HL-60 (cell line): ENCODE measurements at regions not wholly inside any gene's neighbourhood (a gene's known extent, or its start where the extent isn't known, plus 50 kb on each side); places are given as distances from the start of the nearest gene placed in this dataset.

ENCODE experiments used
- DNase-seq, 2 experiments: peaks; one replicate each; pipeline ENCODE4 v3.0.0-alpha.2; 2010 to 2020; ENCODE audit warnings: low read depth in 1 of 2, low spot score in 1 of 2
- H3K27ac ChIP-seq: fragments of 250-450 bp; sonication (Bioruptor Pico); replicated peaks from 2 replicates; pipeline ENCODE4 v1.5.1; 2020; ENCODE audit warnings: mild to moderate bottlenecking, moderate library complexity
- H3K27me3 ChIP-seq: fragments of 250-450 bp; sonication (Bioruptor Pico); 2 replicates; pipeline ENCODE4 v1.5.1; 2021; ENCODE audit warnings: mild to moderate bottlenecking, moderate library complexity; ENCODE audit not compliant: insufficient read depth, poor library complexity, severe bottlenecking
- H3K4me3 ChIP-seq: replicated peaks from 2 replicates; pipeline ENCODE4 v1.5.1; 2011; ENCODE audit warnings: mild to moderate bottlenecking, control low read depth, low read length; ENCODE audit not compliant: insufficient read depth
- GABPA ChIP-seq: IDR thresholded peaks from 2 replicates; pipeline ENCODE4 v1.6.1; 2012; ENCODE audit warnings: low read depth
- POLR2AphosphoS5 ChIP-seq: IDR thresholded peaks from 2 replicates; pipeline ENCODE4 v1.6.1; 2012; ENCODE audit warnings: low read depth
- SPI1 ChIP-seq: IDR thresholded peaks from 2 replicates; pipeline ENCODE4 v1.6.1; 2012; ENCODE audit warnings: low read depth, mild to moderate bottlenecking, borderline replicate concordance
- TF ChIP-seq, protein P1 (sequence below): IDR thresholded peaks from one replicate; pipeline ENCODE4 v1.5.1; 2011; ENCODE audit warnings: low read length, control low read depth, inconsistent platforms; ENCODE audit not compliant: insufficient read depth
- TF ChIP-seq, protein P2 (sequence below): IDR thresholded peaks from 2 replicates; pipeline ENCODE4 v1.6.1; 2012; ENCODE audit warnings: low read depth; ENCODE audit not compliant: insufficient replicate concordance

DNA sequence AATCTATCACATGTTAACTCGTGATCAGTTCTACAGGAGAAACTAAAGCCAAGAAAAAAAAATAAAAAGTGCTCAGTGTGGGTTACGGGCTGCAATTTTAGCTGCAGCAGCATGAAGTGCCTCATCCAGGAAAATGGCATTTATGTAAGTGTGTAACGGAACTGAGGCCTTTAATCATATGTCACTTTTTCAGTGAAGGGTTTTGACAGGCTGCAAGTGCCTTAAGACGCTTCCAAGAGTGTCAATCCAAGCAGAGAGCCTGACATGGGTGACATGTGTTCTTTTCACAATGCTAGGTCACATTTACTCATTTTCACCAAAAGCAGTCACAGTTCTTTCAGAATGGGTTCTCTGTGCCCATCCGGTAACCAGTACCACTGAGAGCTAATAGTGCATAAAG, 604.6 kb downstream of the RAB28 start:
- H3K4me3 ChIP-seq: no peak overlapping the region
- H3K27me3 ChIP-seq: no peaks in the 10 kb centered on the region
- TF ChIP-seq GABPA: no peak
- TF ChIP-seq SPI1: no peak
- TF ChIP-seq, protein P1, sequence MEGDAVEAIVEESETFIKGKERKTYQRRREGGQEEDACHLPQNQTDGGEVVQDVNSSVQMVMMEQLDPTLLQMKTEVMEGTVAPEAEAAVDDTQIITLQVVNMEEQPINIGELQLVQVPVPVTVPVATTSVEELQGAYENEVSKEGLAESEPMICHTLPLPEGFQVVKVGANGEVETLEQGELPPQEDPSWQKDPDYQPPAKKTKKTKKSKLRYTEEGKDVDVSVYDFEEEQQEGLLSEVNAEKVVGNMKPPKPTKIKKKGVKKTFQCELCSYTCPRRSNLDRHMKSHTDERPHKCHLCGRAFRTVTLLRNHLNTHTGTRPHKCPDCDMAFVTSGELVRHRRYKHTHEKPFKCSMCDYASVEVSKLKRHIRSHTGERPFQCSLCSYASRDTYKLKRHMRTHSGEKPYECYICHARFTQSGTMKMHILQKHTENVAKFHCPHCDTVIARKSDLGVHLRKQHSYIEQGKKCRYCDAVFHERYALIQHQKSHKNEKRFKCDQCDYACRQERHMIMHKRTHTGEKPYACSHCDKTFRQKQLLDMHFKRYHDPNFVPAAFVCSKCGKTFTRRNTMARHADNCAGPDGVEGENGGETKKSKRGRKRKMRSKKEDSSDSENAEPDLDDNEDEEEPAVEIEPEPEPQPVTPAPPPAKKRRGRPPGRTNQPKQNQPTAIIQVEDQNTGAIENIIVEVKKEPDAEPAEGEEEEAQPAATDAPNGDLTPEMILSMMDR: no peak
- TF ChIP-seq, protein P2, sequence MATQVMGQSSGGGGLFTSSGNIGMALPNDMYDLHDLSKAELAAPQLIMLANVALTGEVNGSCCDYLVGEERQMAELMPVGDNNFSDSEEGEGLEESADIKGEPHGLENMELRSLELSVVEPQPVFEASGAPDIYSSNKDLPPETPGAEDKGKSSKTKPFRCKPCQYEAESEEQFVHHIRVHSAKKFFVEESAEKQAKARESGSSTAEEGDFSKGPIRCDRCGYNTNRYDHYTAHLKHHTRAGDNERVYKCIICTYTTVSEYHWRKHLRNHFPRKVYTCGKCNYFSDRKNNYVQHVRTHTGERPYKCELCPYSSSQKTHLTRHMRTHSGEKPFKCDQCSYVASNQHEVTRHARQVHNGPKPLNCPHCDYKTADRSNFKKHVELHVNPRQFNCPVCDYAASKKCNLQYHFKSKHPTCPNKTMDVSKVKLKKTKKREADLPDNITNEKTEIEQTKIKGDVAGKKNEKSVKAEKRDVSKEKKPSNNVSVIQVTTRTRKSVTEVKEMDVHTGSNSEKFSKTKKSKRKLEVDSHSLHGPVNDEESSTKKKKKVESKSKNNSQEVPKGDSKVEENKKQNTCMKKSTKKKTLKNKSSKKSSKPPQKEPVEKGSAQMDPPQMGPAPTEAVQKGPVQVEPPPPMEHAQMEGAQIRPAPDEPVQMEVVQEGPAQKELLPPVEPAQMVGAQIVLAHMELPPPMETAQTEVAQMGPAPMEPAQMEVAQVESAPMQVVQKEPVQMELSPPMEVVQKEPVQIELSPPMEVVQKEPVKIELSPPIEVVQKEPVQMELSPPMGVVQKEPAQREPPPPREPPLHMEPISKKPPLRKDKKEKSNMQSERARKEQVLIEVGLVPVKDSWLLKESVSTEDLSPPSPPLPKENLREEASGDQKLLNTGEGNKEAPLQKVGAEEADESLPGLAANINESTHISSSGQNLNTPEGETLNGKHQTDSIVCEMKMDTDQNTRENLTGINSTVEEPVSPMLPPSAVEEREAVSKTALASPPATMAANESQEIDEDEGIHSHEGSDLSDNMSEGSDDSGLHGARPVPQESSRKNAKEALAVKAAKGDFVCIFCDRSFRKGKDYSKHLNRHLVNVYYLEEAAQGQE: no peak
- TF ChIP-seq POLR2AphosphoS5: no peak
- DNase-seq: no peak
- H3K27ac ChIP-seq: no peak overlapping the region

DNA sequence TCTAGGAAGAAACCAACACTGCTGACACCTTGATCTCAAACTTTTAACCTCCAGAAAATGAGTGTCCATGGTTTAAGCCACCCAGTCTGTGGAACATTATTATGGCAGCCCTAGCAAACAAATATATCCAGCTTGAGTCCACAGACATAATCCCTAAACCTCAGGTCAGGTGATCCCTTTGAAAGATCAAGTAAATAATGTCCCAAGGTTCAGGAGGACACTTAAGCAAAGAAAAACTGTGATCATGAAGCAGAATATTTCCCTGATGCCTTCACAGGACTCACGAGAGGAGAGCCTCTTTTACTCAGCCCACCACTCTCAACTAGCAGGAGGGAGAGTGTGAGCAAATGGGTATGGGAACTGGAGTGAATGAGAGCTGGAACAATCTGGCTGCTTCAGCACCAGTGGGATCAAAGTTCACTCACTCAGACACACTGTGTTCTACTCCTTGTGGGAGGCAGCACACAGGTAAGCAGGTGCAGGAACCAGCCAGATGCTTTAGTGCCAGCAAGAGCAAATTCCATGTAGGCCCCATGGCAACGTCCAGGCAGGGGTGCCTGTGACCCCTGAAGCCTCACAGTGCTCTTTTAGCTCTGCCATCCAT, 608.4 kb downstream of the RAB28 start:
- no peak for DNase-seq
- no peak overlapping the region for H3K27ac ChIP-seq
- no peak overlapping the region for H3K4me3 ChIP-seq
- no peaks in the 10 kb centered on the region for H3K27me3 ChIP-seq
- TF ChIP-seq GABPA (no peak), SPI1 (no peak)
- TF ChIP-seq, protein P2: no peak
- TF ChIP-seq, protein P1: no peak

DNA sequence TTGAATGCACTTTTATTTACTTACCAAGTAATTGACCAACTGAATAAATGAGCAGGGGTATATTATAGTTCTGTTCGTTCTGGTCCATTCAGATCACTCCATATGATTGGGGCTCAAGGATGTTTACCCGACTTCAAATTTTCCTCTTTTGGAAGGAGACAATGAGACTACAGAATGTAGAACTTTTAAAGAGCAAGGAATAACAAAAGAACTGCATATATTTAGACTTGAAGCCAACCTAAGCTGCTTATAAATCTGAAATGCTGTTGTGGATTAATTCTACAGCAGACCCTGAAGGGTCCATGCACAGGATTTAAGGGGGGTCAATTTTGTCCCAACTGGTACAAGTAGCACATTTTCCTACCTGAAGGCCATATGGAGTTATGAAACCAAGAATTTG, 610.8 kb downstream of the RAB28 start:
- no peak for DNase-seq
- H3K4me3 ChIP-seq: no peak overlapping the region
- H3K27me3 ChIP-seq: no peaks in the 10 kb centered on the region
- no peak overlapping the region for H3K27ac ChIP-seq
- TF ChIP-seq, protein P1: no peak
- TF ChIP-seq GABPA (no peak), POLR2AphosphoS5 (no peak), SPI1 (no peak)
- TF ChIP-seq, protein P2: no peak
